ENCODE measurements at regions not wholly inside any gene's neighbourhood (a gene's known extent, or its start where the extent isn't known, plus 50 kb on each side); places are given as distances from the start of the nearest gene placed in this dataset.

DNA sequence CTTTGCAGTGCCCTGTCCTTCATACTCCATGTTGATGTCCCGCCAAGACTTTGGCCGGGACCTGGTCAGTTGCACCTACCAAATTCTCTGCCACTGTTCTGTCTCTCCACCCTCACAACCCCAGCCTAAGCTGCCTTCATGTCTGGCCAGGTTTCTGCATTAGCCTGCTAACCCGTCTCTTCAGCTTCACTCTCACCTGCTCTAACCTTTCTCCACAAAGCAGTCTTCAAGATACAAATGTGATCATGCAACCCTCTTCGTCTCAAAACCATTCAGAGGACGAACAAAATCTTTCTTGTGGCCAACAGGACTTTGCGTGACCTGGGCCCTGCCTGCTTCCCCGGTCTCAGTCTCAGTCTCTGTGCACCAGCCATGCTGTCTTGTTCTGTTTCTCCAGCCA, 148.2 kb downstream of the WSCD1 start:
- intact Hi-C loops (cut with DNase I), result no loop called here
- no peaks in the 10 kb centered on the region for H3K9me3 ChIP-seq
- H3K36me3 ChIP-seq, result no peaks in the 10 kb centered on the region
- H3K4me3 ChIP-seq (replicated peaks in 1 of 3), result no peak overlapping the region
- no peaks in the 10 kb centered on the region for H3K27me3 ChIP-seq
- 86 to 87% methylated on average over 7 of the region's 7 CpGs for WGBS, 2 donors
- H3K4me1 ChIP-seq, result no peaks in the 10 kb centered on the region
- TF ChIP-seq POLR2A (IDR thresholded peaks at IDR 0.05) (no peak), CTCF (IDR thresholded peaks at IDR 0.05) (no peak)
- H3K27ac ChIP-seq, result no peak overlapping the region
- no peak for DNase-seq

DNA sequence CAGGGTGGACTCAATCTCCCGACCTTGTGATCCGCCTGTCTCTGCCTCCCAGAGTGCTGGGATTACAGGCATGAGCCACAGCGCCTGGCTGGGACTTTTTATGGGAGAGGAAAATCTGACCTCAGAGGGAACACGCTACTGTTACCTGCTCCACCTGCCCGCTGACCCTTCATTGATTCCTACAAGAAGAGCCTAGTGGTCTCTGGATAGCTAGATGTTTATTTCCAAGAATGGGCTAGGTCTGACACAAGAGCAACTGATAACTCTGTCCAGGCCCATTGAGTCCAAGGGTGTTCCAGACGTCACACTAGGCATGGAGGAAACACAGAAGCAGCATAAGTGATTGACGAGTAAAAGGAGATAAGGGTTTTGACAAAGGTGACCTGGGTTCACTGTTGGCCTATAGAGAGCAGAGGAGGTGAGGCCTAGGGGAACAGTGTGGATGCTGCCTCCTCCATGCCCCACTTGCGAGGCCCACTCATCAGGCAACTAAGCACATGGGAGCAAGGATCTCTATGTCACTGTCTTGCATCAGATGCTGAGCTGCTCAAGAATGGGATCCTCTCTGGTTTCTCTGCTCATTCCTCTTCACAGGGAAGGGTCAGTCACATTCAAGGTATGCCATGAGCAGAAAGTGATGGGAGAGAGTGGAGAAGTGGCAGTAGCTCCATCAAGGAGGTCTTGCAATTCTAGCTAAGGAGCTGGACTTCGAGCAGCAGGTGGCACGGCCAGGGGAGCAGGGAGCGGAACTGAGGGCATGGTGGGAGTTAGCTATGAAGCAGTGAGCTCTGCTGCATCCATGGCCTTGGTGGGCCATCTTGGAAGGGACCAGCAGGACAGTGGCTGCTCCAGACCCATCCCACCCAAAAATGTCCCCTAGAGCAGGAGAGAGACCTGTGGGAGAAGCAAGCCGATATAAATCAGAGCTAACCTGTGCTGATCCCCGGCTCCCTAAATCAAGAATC, 145.2 kb downstream of the WSCD1 start:
- intact Hi-C loops (cut with DNase I), result no loop called here
- DNase-seq, result no peak
- WGBS, 2 donors, result 88 to 93% methylated on average over 12 to 13 of the region's 13 CpGs

DNA sequence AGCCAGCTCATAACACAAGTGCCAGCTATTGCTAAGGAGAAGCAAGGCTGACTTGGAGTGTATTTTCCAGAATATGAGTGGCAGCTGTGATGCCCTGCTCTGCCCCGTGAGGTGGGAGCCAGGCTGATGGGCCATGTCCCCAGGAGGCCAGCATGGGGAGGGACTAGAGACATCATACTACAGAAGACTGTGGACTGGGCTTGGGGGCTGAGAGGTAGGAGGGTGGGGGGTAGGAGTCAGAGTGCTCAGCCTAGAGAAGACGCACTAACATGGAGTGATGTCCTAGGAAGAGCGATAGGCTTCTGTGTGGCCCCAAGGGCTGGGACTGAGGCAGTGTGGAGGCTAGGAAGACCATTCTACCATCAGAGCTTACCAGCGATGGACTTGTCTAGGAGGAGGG, 143.7 kb downstream of the WSCD1 start:
- intact Hi-C loops (cut with DNase I), result no loop called here
- Histone ChIP-seq H3K9me3 (no peaks in the 10 kb centered on the region), H3K27ac (no peak overlapping the region), H3K4me1 (no peaks in the 10 kb centered on the region), H3K27me3 (no peaks in the 10 kb centered on the region), H3K36me3 (no peaks in the 10 kb centered on the region), H3K4me3 (replicated peaks in 1 of 3) (no peak overlapping the region)
- DNase-seq, result no peak
- WGBS, 2 donors, result 93 to 94% methylated on average over 4 of the region's 4 CpGs
- TF ChIP-seq POLR2A (IDR thresholded peaks at IDR 0.05), result no peak
- TF ChIP-seq CTCF (IDR thresholded peaks at IDR 0.05), result no peak

More for the DNA sequence above, 145.2 kb downstream of the WSCD1 start:
- Histone ChIP-seq H3K27ac (no peak overlapping the region), H3K4me1 (no peaks in the 10 kb centered on the region), H3K4me3 (replicated peaks in 1 of 3) (no peak overlapping the region), H3K27me3 (no peaks in the 10 kb centered on the region), H3K9me3 (no peaks in the 10 kb centered on the region), H3K36me3 (no peaks in the 10 kb centered on the region)
- TF ChIP-seq CTCF (IDR thresholded peaks at IDR 0.05) (no peak), POLR2A (IDR thresholded peaks at IDR 0.05) (no peak)

DNA sequence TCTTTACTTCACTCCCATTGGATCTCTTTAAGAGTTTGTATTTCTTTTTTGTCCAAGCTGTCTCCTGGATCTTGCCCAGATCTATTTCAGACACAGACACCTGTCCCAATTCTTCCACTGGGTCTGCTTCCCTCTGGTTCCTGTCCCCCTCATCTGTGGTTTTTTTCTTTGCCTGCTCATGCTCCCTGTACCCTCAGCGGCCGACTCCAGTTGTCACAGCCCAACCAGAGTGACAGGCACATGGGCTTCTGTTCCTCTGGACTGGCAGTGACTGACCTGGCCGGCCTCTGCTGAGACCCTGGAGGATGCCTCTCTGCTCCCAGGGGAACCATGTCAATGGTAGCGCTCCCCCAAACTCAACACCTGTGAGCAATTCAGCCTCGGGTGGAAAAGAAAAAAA, 142.6 kb downstream of the WSCD1 start:
- no peak for TF ChIP-seq CTCF (IDR thresholded peaks at IDR 0.05)
- no peak for TF ChIP-seq POLR2A (IDR thresholded peaks at IDR 0.05)
- no peak for DNase-seq
- Histone ChIP-seq H3K9me3 (no peaks in the 10 kb centered on the region), H3K27ac (no peak overlapping the region), H3K4me3 (replicated peaks in 1 of 3) (no peak overlapping the region), H3K4me1 (no peaks in the 10 kb centered on the region), H3K27me3 (no peaks in the 10 kb centered on the region), H3K36me3 (no peaks in the 10 kb centered on the region)
- intact Hi-C loops (cut with DNase I), result no loop called here
- WGBS, 2 donors, result 70 to 81% methylated on average over 5 of the region's 5 CpGs

DNA sequence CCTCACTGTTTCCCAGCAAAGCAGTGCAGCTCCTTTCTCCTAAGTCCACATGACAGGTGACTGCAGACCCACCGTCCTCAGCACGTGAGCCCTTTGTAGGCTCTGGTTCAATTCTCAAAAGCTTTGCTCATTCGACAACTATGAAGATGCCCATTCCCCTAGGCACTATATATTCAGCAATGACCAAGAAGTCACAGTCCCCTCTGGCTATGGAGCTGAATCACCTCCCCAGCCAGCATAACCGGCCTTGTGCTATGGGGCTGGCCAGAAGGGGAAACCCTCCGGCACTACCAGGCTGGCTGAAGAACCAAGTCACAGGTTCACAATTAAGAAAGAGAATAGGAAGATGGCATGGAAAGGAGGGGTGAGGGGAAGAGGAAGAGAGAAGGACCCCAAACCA, 139.7 kb downstream of the WSCD1 start:
- Histone ChIP-seq H3K27me3 (no peaks in the 10 kb centered on the region), H3K27ac (no peak overlapping the region), H3K4me3 (replicated peaks in 1 of 3) (no peak overlapping the region), H3K4me1 (no peaks in the 10 kb centered on the region), H3K9me3 (no peaks in the 10 kb centered on the region), H3K36me3 (no peaks in the 10 kb centered on the region)
- TF ChIP-seq CTCF (IDR thresholded peaks at IDR 0.05), result no peak
- no peak for TF ChIP-seq POLR2A (IDR thresholded peaks at IDR 0.05)
- DNase-seq, result no peak
- 79 to 84% methylated on average over 5 of the region's 5 CpGs for WGBS, 2 donors
- intact Hi-C loops (cut with DNase I), result no loop called here

All from thyroid gland (tissue), 4 donors.